ENCODE measurements at regions not wholly inside any gene's neighbourhood (a gene's known extent, or its start where the extent isn't known, plus 50 kb on each side); places are given as distances from the start of the nearest gene placed in this dataset.
"Not testable (repeated sequence)": the region's sequence is repeated elsewhere in the genome, so short reads cannot be mapped to it uniquely, and the experiment has no call there.

- TF ChIP-seq SPI1 (IDR thresholded peaks at IDR 0.05; ENCODE audit: borderline replicate concordance, low read depth) (no peak), POLR2AphosphoS5 (IDR thresholded peaks at IDR 0.05; ENCODE audit: low read depth) (no peak), REST (IDR thresholded peaks at IDR 0.05; ENCODE audit: insufficient replicate concordance, low read depth) (no peak), CTCF (IDR thresholded peaks at IDR 0.05; ENCODE audit: insufficient read depth, low read length) (no peak)
- DNase-seq (ENCODE audit: low read depth in 1 of 2, low spot score in 1 of 2) = no peak
- Histone ChIP-seq H3K27me3 (ENCODE audit: insufficient read depth, poor library complexity, severe bottlenecking) (no peaks in the 10 kb centered on the region), H3K4me3 (replicated peaks; ENCODE audit: insufficient read depth, low read length) (no peak overlapping the region), H3K27ac (replicated peaks) (no peak overlapping the region)
These were observed 101.3 kb upstream of the ZEB2 start for GRCh38 chr2:144621266-144621665.

- no peak for TF ChIP-seq GABPA (IDR thresholded peaks at IDR 0.05; ENCODE audit: low read depth)
- no peak for TF ChIP-seq REST (IDR thresholded peaks at IDR 0.05; ENCODE audit: insufficient replicate concordance, low read depth)
- no peak for TF ChIP-seq POLR2AphosphoS5 (IDR thresholded peaks at IDR 0.05; ENCODE audit: low read depth)
- no peak for TF ChIP-seq SPI1 (IDR thresholded peaks at IDR 0.05; ENCODE audit: borderline replicate concordance, low read depth)
- no peak for TF ChIP-seq CTCF (IDR thresholded peaks at IDR 0.05; ENCODE audit: insufficient read depth, low read length)
These were observed 99.8 kb upstream of the ZEB2 start for GRCh38 chr2:144619760-144620159.

GRCh38 chr2:144617171-144617570 lies 97.3 kb upstream of the ZEB2 start:
- not testable (repeated sequence) for DNase-seq (ENCODE audit: low read depth in 1 of 2, low spot score in 1 of 2)

More at GRCh38 chr2:144619760-144620159, 99.8 kb upstream of the ZEB2 start:
- Histone ChIP-seq H3K27me3 (ENCODE audit: insufficient read depth, poor library complexity, severe bottlenecking) (no peaks in the 10 kb centered on the region), H3K27ac (replicated peaks) (no peak overlapping the region), H3K4me3 (replicated peaks; ENCODE audit: insufficient read depth, low read length) (no peak overlapping the region)
- DNase-seq (ENCODE audit: low read depth in 1 of 2, low spot score in 1 of 2) = no peak

GRCh38 chr2:144615866-144616565 lies 96.1 kb upstream of the ZEB2 start:
- Histone ChIP-seq H3K27ac (replicated peaks) (no peak overlapping the region), H3K27me3 (ENCODE audit: insufficient read depth, poor library complexity, severe bottlenecking) (no peaks in the 10 kb centered on the region), H3K4me3 (replicated peaks; ENCODE audit: insufficient read depth, low read length) (no peak overlapping the region)
- TF ChIP-seq POLR2AphosphoS5 (IDR thresholded peaks at IDR 0.05; ENCODE audit: low read depth) = no peak
- no peak for DNase-seq (ENCODE audit: low read depth in 1 of 2, low spot score in 1 of 2)

More at GRCh38 chr2:144617171-144617570, 97.3 kb upstream of the ZEB2 start:
- H3K27me3 ChIP-seq (ENCODE audit: insufficient read depth, poor library complexity, severe bottlenecking); H3K27ac ChIP-seq (replicated peaks); H3K4me3 ChIP-seq (replicated peaks; ENCODE audit: insufficient read depth, low read length): not testable (repeated sequence)

All from HL-60 (cell line).